ENCODE measurements at regions not wholly inside any gene's neighbourhood (a gene's known extent, or its start where the extent isn't known, plus 50 kb on each side); places are given as distances from the start of the nearest gene placed in this dataset.

DNA sequence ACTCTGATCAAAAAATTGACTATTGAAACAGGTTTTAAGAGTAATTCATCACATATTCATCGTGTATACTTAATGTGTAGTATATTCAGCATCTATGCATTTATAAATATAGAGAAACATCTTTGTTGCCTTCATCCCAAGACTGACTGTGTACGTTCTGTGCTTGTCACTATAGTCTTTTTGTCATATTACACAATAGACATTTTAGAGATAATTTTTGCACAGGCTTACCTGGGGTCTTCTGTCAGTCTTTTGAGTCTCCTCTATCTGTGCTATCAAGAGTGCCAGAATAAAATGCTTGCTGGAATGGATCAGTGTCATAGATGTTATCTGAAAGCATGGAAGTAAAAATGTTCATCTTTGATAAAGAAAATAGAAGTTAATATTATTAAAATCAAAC, 1047.7 kb upstream of the NRXN1 start:
- TF ChIP-seq, protein P1, sequence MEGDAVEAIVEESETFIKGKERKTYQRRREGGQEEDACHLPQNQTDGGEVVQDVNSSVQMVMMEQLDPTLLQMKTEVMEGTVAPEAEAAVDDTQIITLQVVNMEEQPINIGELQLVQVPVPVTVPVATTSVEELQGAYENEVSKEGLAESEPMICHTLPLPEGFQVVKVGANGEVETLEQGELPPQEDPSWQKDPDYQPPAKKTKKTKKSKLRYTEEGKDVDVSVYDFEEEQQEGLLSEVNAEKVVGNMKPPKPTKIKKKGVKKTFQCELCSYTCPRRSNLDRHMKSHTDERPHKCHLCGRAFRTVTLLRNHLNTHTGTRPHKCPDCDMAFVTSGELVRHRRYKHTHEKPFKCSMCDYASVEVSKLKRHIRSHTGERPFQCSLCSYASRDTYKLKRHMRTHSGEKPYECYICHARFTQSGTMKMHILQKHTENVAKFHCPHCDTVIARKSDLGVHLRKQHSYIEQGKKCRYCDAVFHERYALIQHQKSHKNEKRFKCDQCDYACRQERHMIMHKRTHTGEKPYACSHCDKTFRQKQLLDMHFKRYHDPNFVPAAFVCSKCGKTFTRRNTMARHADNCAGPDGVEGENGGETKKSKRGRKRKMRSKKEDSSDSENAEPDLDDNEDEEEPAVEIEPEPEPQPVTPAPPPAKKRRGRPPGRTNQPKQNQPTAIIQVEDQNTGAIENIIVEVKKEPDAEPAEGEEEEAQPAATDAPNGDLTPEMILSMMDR (IDR thresholded peaks at IDR 0.05), result no peak
- TF ChIP-seq EP300 (IDR thresholded peaks at IDR 0.05) (no peak), POLR2A (IDR thresholded peaks at IDR 0.05) (no peak)
- intact Hi-C loops (cut with DNase I), result no loop called here
- DNase-seq, result no peak

DNA sequence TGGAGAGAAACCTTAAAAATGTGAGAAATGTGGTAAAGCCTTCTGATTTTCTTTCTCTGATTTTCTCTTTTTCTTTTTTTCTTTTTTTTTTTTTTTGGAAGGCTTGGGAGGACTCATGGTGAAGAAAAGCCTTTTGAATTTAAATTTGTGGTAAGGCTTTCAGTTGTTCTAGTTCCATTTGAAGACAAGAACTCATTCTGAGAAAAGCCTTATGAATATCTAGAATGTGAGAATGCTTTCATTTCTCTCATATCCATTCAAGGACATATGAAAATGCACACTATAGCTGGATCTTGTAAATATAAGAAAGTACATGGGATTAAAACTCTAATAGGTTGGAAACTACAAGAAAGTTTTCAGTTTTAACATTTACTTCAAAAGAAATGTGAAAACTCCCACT, 1045.2 kb upstream of the NRXN1 start:
- intact Hi-C loops (cut with DNase I), result no loop called here
- no peaks in the 10 kb centered on the region for H3K9me3 ChIP-seq
- no peak overlapping the region for H3K4me3 ChIP-seq
- no peak overlapping the region for H3K27ac ChIP-seq
- no peak for DNase-seq
- no peaks in the 10 kb centered on the region for H3K4me1 ChIP-seq (ENCODE audit: insufficient read depth)
- H3K27me3 ChIP-seq, result no peaks in the 10 kb centered on the region
- no peaks in the 10 kb centered on the region for H3K36me3 ChIP-seq
- TF ChIP-seq POLR2A (IDR thresholded peaks at IDR 0.05), result no peak
- no peak for TF ChIP-seq EP300 (IDR thresholded peaks at IDR 0.05)
- TF ChIP-seq, protein P1 (IDR thresholded peaks at IDR 0.05), result no peak

More for the DNA sequence above, 1047.7 kb upstream of the NRXN1 start:
- Histone ChIP-seq H3K4me1 (ENCODE audit: insufficient read depth) (no peaks in the 10 kb centered on the region), H3K27me3 (no peaks in the 10 kb centered on the region), H3K27ac (no peak overlapping the region), H3K9me3 (no peaks in the 10 kb centered on the region), H3K4me3 (no peak overlapping the region), H3K36me3 (no peaks in the 10 kb centered on the region)
- WGBS, 3 donors, result 86 to 91% (median 88%) methylated on average over 2 of the region's 2 CpGs

DNA sequence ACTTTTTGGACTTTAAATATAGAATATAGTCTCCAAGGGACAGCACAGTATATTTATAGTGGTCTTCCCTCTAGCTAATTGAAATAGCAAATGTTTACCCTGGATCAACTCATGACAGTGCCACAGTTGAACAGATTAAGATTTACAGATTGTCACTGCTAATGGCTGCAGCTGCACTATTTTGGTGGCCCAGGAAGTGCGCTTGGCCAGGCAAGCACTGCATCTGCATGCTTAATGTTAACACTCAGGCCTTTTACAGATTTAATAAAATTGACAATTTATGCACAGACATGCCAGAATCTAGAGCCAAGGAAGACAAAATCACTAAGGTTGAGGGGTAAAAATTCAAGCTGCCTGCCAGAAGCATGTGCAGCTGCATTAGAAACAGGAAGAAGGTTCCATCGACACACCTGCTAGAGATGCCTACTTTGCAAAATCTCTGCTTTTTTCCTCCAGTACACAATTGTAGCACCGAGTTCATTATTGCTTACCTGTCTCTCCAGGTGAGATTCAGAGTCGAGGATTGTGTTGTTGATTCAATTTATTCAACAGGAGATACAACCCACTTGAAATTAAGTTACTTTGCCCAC, 1042.3 kb upstream of the NRXN1 start:
- TF ChIP-seq, protein P1 (IDR thresholded peaks at IDR 0.05), result no peak
- no peak for TF ChIP-seq POLR2A (IDR thresholded peaks at IDR 0.05)
- no peak for TF ChIP-seq EP300 (IDR thresholded peaks at IDR 0.05)
- Histone ChIP-seq H3K27ac (no peak overlapping the region), H3K9me3 (no peaks in the 10 kb centered on the region), H3K4me3 (no peak overlapping the region), H3K36me3 (no peaks in the 10 kb centered on the region), H3K4me1 (ENCODE audit: insufficient read depth) (no peaks in the 10 kb centered on the region), H3K27me3 (no peaks in the 10 kb centered on the region)
- intact Hi-C loops (cut with DNase I), result no loop called here
- 86 to 89% (median 89%) methylated on average over 4 of the region's 4 CpGs for WGBS, 3 donors
- no peak for DNase-seq

DNA sequence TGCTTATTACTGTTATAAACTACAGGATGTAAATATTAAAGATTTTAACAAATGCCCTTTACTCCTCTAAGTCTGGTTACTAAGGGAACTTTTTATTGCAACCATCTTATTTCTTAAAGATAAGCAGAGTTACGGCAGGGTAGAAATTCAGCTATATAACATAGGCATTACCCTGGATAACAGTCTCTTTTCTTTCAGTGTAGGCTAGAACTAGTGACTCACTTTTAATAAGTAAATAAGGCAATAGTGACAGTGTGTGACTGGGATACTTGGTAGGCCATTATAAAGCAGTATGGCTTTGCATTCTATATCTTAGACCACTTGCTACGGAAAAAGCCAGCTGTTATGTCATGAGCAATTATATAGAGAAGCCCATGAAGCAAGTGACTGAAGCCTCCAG, 1041.0 kb upstream of the NRXN1 start:
- H3K36me3 ChIP-seq, result no peaks in the 10 kb centered on the region
- H3K27me3 ChIP-seq, result no peaks in the 10 kb centered on the region
- no peaks in the 10 kb centered on the region for H3K9me3 ChIP-seq
- intact Hi-C loops (cut with DNase I), result no loop called here
- H3K4me1 ChIP-seq (ENCODE audit: insufficient read depth), result no peaks in the 10 kb centered on the region
- H3K4me3 ChIP-seq, result no peak overlapping the region
- no peak for DNase-seq
- 47 to 82% (median 62%) methylated on average over 2 of the region's 2 CpGs for WGBS, 3 donors
- TF ChIP-seq POLR2A (IDR thresholded peaks at IDR 0.05), result no peak
- TF ChIP-seq, protein P1 (IDR thresholded peaks at IDR 0.05), result no peak
- TF ChIP-seq EP300 (IDR thresholded peaks at IDR 0.05), result no peak
- no peak overlapping the region for H3K27ac ChIP-seq
